HUES64 (cell line): ENCODE measurements at regions not wholly inside any gene's neighbourhood (a gene's known extent, or its start where the extent isn't known, plus 50 kb on each side); places are given as distances from the start of the nearest gene placed in this dataset.

Experiments used
- H3K27ac ChIP-seq: 2 replicates; pipeline ENCODE4 v1.7.0; 2013; ENCODE audit warnings: low read depth, low read length, inconsistent platforms
- H3K27me3 ChIP-seq: 2 replicates; pipeline ENCODE4 v1.6.1; 2013; ENCODE audit warnings: mild to moderate bottlenecking, low read length; ENCODE audit not compliant: insufficient read depth
- H3K36me3 ChIP-seq: 2 replicates; pipeline ENCODE4 v1.6.1; 2013; ENCODE audit warnings: mild to moderate bottlenecking, low read length; ENCODE audit not compliant: insufficient read depth
- H3K4me1 ChIP-seq: 2 replicates; pipeline ENCODE4 v1.6.1; 2013; ENCODE audit warnings: mild to moderate bottlenecking, low read length, moderate library complexity; ENCODE audit not compliant: insufficient read depth
- H3K4me3 ChIP-seq: 2 replicates; pipeline ENCODE4 v1.5.1; 2013; ENCODE audit warnings: mild to moderate bottlenecking, low read length, moderate library complexity
- H3K9ac ChIP-seq: 2 replicates; pipeline ENCODE4 v1.6.1; 2013; ENCODE audit warnings: mild to moderate bottlenecking, low read depth, low read length
- H3K9me3 ChIP-seq: 2 replicates; pipeline ENCODE4 v1.6.1; 2013; ENCODE audit warnings: low read depth, low read length; ENCODE audit not compliant: insufficient read depth
- WGBS: fragments of 150-250, 120-280 bp; methylation state at CpG from one replicate; pipeline ENCODE4 v1.1.7; 2013; ENCODE audit warnings: missing lambda C conversion rate; 5-methylcytosine and 5-hydroxymethylcytosine counted together

DNA sequence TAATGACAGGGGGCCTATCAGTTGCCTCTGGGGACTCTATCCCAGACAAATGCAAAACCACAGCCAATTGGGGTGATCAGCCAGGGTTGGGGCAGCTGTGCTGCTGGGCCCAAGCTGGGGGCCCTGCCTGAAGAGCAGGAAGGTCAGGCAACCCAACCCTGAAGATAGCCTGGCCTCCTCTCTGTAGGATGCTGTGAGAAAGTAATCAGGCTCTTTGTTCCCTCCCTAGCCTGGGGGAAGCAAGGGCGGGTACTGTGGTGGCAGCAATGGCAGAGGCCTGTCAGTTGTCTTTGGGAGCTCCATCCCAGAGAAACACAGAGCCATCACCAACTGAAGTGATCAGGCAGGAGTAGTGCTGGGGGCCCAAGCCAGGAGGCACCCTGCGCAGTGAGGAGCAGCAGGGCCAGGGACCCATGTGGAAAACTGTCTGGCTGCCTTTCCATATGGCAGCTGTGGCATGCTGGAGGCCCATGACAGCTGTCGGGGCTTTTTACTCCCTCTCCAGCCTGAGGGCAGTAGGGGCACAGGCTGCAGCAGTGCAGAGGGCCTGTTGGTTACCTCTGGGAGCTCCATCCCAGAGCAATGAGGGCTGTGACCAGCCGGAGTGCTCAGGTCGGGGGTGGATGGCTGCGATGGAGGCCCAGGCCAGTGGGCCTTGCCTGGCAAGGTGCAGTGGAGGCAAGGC lies 73.6 kb upstream of the ATP12A start:
- Histone ChIP-seq H3K4me1 (peaks cover 5% of the 10 kb centered on the region), H3K9ac (peak overlapping the region; percentile 21; the same call in 1 of the 2 replicates), H3K27me3 (no peaks in the 10 kb centered on the region; the same call in 1 of the 2 replicates), H3K36me3 (no peaks in the 10 kb centered on the region), H3K27ac (no peak overlapping the region), H3K9me3 (no peaks in the 10 kb centered on the region), H3K4me3 (no peak overlapping the region)
- 89% methylated on average over 6 of the region's 6 CpGs for WGBS

DNA sequence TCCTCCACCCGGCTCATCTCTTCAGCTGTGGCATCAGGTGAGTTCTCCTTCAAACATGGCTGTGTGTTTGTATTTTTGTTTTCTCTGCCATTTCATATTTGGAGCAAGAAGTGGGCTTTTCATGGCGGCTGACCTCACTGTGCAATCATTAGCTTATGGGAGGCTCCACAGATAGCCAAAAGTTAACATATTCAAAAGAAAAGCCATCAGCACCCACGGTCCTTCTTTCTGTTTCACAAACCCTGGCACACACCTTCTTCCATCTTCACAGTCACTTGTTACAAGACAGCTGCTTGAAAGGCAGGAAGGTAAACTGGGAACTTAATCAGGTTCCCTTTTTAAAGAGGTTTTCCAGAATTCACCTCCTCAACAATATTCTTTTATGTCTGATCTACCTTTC lies 69.3 kb upstream of the ATP12A start:
- no peaks in the 10 kb centered on the region; the same call in 1 of the 2 replicates for H3K27me3 ChIP-seq
- H3K36me3 ChIP-seq = no peaks in the 10 kb centered on the region
- WGBS = 92% methylated on average over 3 of the region's 3 CpGs
- H3K9me3 ChIP-seq = no peaks in the 10 kb centered on the region
- no peak overlapping the region for H3K9ac ChIP-seq
- peaks cover 4% of the 10 kb centered on the region for H3K4me1 ChIP-seq
- no peak overlapping the region for H3K4me3 ChIP-seq
- no peak overlapping the region for H3K27ac ChIP-seq

DNA sequence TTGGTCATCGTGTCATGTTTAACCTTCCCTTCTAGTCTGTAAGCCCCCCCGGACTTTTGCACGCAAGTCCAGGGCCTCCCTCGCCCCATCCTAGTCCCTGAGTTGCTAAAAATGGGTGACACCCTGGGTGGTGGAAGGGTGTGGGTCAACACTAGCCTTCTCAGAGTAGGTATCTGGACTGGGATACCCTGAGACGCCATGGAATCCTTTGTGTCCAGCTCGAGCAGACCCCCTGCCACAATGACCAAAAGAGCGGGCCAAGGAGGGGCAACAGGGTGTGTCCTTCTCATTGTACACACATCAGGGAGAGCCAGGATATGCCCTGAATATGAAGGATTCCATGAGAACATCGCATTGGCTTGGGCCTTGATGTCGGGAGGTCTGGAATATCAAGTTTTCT lies 67.5 kb upstream of the ATP12A start:
- Histone ChIP-seq H3K4me3 (no peak overlapping the region), H3K9ac (no peak overlapping the region), H3K4me1 (no peaks in the 10 kb centered on the region), H3K27me3 (no peaks in the 10 kb centered on the region; the same call in 1 of the 2 replicates), H3K36me3 (no peaks in the 10 kb centered on the region), H3K27ac (no peak overlapping the region), H3K9me3 (no peaks in the 10 kb centered on the region)
- 94% methylated on average over 9 of the region's 9 CpGs for WGBS

DNA sequence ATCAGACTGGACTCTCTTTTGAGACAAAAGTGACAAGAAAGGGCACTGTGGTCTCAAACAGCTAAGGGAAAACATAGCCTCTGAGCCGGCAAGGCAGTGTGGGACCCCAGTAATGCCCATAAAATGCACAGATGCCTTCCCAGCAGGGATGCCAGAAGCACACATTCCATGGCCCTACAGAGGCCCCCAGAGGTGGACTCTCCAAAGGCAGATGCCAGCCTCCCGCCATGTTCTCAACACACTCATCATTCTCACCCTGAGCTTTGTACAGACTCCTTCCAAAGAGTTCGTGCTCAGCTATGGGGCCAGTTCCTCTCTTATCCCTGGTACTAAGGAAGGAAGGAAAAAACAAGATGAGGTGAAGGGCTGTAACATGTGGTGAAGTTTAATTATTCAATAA lies 67.1 kb upstream of the ATP12A start:
- Histone ChIP-seq H3K9ac (no peak overlapping the region), H3K36me3 (no peaks in the 10 kb centered on the region), H3K9me3 (no peaks in the 10 kb centered on the region)

DNA sequence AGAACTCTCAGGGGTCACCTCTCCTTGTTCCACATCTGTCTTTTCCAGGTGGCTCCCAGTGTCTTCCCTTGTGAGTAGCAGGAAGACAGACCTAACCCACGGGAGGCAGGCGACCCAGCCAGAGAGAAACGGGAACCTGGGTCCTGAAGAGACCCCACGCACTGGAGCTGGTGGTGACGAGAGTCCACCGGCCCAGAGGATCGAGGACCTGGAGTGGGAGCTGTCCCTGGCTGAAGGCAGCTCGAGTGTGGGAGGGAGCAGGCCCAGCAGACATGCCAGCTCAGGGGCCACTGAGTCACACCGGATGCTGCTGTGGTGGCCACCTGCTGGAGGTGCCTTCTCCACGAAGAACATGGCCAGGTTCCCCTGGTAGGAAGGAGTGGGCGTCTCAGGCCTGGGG lies 66.5 kb upstream of the ATP12A start:
- Histone ChIP-seq H3K27me3 (no peaks in the 10 kb centered on the region; the same call in 1 of the 2 replicates), H3K4me1 (peaks cover 3% of the 10 kb centered on the region; the same call in 1 of the 2 replicates), H3K27ac (no peak overlapping the region), H3K36me3 (no peaks in the 10 kb centered on the region), H3K4me3 (no peak overlapping the region), H3K9ac (no peak overlapping the region), H3K9me3 (no peaks in the 10 kb centered on the region)
- WGBS = 95% methylated on average over 11 of the region's 11 CpGs

More for the DNA sequence above, 67.1 kb upstream of the ATP12A start:
- H3K27me3 ChIP-seq = no peaks in the 10 kb centered on the region; the same call in 1 of the 2 replicates
- H3K4me3 ChIP-seq = no peak overlapping the region
- WGBS = 92% methylated on average over 3 of the region's 3 CpGs
- H3K4me1 ChIP-seq = no peaks in the 10 kb centered on the region
- no peak overlapping the region for H3K27ac ChIP-seq

DNA sequence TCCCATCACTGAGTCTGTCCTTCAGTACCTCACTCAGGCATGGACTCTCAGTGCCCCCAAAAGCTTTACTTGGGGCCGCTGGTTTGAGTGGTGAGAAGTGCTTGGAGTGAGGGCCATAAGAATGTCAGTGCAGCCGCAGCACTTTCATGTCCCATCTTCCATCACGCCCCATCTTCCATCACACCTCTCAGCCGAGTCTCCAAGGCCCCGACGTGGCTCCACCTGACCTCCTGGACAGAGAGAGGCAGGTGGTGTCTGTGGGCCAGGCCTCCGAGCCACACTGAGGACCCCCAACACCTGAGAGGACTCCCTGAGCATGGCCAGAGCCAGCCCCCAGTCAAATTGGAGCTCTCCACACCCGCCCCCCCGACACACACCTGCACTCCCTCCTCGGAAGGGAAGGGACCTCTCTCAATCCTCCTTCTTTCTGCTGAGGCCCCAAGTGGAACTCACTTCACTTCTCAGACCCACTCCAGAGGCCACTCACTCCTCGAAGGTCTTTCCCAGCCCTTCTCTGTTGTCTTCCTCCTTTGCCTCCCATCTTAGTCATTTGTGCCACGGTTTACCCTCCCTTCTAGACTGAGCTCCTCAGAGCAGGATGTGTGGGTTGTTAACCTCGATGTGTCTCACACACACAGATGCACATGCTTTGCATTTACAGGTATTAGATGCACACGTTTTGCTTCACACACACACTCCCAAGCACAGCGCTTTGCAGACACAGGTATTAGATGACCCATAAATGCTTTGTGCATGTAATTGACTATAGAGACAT lies 65.7 kb upstream of the ATP12A start:
- Histone ChIP-seq H3K9me3 (no peaks in the 10 kb centered on the region), H3K4me1 (peaks cover 3% of the 10 kb centered on the region; the same call in 1 of the 2 replicates), H3K27ac (no peak overlapping the region), H3K9ac (no peak overlapping the region), H3K27me3 (no peaks in the 10 kb centered on the region; the same call in 1 of the 2 replicates), H3K36me3 (no peaks in the 10 kb centered on the region), H3K4me3 (no peak overlapping the region)
- 93% methylated on average over 15 of the region's 15 CpGs for WGBS

DNA sequence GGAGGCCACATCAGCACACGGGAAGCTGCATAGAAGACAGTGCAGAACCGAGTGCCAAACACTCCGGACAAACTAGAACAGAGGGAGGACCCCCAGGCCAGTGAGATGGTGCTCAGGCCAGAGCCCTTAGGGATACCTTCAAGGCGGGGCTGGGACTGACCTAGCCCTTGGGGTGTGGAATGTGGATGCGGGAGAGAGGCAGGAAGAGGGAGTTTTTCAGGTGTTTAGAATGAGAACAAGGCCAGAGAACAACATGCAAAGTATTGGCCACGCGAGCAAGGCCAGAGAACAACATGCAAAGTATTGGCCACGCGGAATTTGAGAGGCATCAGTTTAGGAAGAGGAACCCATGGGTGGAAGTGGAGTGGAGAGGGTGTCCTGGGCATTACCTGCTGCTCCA lies 65.1 kb upstream of the ATP12A start:
- 89% methylated on average over 9 of the region's 9 CpGs for WGBS
- H3K4me1 ChIP-seq = peaks cover 3% of the 10 kb centered on the region; the same call in 1 of the 2 replicates
- H3K9me3 ChIP-seq = no peaks in the 10 kb centered on the region

DNA sequence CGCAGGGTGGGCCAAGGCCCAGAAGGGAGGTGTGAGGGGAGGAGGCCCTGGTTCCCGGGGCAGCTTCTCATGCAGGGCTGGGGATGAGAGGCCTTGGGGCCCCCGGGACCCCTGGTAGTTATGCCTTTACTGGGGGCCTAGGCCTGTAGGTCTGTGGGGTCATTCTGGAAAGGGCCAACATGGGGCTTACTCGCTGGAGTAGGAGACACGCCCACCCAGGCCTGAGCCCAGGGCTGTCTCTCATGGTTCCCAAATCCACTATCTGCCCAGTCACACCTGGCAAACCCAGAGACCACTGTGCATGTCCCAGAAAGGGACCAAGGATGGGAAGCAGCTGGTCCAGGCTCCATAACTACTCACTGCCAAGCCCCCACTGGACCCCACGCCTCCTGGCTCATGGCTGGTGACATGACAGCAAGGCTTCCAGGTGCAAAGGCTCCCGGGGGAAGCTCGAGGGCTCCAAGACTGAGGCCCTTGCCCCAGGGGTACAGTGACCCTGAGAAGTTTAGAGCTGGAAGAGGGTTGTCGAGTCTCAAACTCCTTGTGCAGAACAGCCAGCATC lies 64.2 kb upstream of the ATP12A start:
- WGBS = 93% methylated on average over 9 of the region's 9 CpGs
- Histone ChIP-seq H3K36me3 (no peaks in the 10 kb centered on the region), H3K27ac (no peak overlapping the region), H3K4me1 (peaks cover 3% of the 10 kb centered on the region; the same call in 1 of the 2 replicates), H3K4me3 (no peak overlapping the region), H3K9me3 (no peaks in the 10 kb centered on the region), H3K9ac (no peak overlapping the region), H3K27me3 (no peaks in the 10 kb centered on the region; the same call in 1 of the 2 replicates)

More for the DNA sequence above, 65.1 kb upstream of the ATP12A start:
- no peaks in the 10 kb centered on the region; the same call in 1 of the 2 replicates for H3K27me3 ChIP-seq
- no peak overlapping the region for H3K9ac ChIP-seq
- H3K4me3 ChIP-seq = no peak overlapping the region
- H3K27ac ChIP-seq = no peak overlapping the region
- H3K36me3 ChIP-seq = no peaks in the 10 kb centered on the region

DNA sequence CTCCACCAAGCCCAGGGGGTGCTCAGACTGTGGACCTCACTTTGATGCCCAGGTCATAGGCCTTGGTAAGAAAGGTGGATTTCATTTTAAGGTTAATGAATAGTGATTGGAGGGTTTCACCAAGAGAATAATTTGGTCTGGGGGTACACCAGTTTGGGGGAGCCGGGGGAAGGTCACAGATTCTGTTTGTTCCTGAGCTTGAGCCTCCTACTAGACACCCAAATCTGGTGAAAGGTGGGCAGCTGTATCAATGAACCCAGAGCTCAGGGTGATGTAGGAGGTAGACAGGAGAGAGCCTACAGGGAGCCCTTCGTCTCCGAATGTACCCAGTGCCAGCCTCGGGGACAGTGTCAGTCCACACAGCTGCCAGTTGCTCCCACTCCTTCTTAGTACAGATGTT lies 63.7 kb upstream of the ATP12A start:
- WGBS = 91% methylated on average over 4 of the region's 4 CpGs
- no peaks in the 10 kb centered on the region for H3K27me3 ChIP-seq

DNA sequence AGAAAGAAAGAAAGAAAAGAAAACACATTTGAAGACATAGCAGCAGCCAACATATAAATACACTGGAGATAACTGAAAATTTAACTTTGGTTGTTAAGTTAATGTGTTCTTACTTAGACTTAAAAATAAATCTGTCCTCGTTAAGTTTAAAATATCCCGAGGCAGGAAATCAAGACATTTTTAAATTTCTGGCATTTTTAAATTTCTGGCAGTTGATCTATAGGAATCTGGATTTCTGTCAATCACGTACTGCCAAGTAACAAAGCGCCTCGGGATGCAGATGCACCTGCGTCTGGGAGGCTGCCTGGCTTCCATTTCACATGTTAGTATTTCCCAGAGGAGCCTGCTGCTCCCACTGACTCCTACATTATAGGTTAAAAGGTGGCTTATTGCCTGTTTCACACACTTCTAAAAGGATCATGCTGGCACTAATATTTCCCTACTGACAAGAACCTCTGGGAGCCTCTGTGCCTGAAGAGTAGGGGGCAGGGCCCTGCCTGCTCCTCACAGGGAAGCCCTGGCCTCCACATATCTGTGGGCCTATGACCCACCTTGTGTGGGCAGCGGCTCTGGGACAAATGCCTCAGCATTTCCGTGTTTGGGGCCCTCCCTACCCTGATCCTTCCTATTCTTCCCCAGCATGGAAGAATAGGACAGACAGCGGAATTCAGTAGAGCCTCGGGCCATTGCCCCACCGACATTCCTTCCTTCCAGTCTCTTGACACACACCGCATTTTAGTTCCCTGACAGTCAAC lies 62.8 kb upstream of the ATP12A start:
- Histone ChIP-seq H3K4me3 (no peak overlapping the region), H3K27ac (no peak overlapping the region), H3K9me3 (no peaks in the 10 kb centered on the region), H3K27me3 (no peaks in the 10 kb centered on the region), H3K9ac (no peak overlapping the region), H3K36me3 (no peaks in the 10 kb centered on the region), H3K4me1 (peaks cover 3% of the 10 kb centered on the region; the same call in 1 of the 2 replicates)
- 89% methylated on average over 12 of the region's 12 CpGs for WGBS

More for the DNA sequence above, 63.7 kb upstream of the ATP12A start:
- Histone ChIP-seq H3K9ac (no peak overlapping the region), H3K4me3 (no peak overlapping the region), H3K9me3 (no peaks in the 10 kb centered on the region), H3K27ac (no peak overlapping the region), H3K36me3 (no peaks in the 10 kb centered on the region), H3K4me1 (peaks cover 3% of the 10 kb centered on the region; the same call in 1 of the 2 replicates)
